ENCODE measurements at regions not wholly inside any gene's neighbourhood (a gene's known extent, or its start where the extent isn't known, plus 50 kb on each side); places are given as distances from the start of the nearest gene placed in this dataset.
"Not testable (repeated sequence)": the region's sequence is repeated elsewhere in the genome, so short reads cannot be mapped to it uniquely, and the experiment has no call there.

DNA sequence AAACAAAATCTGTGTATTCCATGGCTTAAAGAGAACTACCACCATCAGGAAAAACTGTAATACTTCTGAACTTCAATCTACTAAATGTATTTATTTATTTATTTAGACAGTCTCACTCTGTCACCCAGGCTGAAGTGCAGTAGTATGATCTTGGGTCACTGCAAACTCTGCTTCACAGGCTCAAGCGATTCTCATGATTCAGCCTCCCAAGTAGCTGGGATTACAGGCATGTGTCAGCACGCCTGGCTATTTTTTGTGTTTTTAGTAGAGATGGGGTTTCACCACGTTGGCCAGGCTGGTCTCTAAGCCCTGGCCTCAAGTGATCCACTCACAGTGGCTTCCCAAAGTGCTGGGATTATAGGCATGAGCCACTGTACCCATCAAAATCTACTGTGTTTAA, 202.3 kb upstream of the POU1F1 start:
- no peak for DNase-seq

DNA sequence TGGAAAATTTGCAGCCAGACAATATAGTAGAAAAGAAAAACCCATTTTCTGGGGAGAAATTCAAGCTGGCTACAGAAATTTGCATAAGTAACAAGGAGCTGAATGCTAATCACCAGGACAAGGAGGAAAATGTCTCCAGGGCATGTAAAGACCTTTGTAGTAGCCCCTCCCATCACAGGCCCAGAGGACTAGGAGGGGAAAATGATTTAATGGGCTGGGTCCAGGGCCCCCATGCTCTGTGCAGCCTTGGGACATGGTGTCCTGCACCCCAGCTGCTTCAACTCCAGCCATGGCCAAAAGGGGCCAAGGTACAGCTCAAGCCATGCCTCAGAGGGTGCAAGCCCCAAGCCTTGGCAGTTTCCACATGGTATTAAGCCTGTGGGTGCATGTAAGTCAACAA, 197.6 kb upstream of the POU1F1 start:
- DNase-seq: no peak

DNA sequence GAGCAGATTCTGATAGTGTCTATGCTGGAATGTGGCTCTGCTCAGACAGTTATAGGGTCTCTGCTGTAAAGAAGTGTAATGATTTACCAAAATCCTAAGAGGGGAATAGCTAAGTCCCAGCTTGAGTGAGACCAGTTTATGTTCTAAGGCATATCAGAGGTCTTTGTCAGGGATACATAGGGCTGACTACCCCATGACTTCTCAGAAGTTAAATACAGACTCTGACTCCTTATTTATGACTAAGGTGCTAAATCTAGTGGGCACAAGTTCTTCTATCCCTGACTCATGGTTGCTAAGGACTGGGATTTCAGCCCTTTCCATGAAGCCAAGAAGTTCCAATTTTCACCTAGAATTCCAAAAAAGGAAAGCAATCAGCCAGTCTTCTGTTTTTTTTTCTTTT, 192.6 kb upstream of the POU1F1 start:
- DNase-seq: no peak

DNA sequence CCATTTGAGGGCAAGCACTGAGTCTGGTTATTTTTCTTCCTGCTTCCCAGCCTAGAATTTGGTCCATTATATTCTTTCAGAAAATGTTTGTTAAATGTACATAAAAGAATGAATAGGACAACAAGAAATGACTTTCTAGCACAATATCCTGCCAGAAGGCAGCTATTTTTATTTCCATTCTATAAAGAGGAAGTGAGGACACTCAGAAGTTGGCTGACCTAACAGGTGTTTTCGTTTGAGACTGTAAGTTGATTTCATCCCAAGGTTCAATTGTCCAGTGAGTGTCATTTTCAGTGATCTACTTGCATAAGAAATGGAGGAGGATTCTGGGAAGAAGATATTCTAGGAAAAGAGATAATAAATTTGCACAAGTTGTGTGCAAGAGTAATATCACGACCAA, 191.9 kb upstream of the POU1F1 start:
- DNase-seq: no peak

DNA sequence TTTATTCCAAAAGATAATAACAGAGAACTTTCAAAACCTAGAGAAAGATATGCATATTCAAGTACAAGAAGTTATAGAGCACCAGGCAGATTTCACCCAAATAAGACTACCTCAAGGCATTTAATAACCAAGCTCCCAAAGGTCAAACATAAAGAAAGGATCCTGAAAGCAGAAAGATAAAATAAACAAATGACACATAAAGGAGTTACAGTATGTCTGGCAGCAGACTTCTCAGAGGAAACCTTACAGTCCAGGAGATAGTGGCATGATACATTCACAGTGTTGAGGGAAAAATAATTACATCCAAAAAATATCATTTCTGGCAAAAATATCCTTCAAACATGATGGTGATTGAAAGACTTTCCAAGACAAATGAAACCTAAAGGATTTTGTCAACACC, 185.8 kb upstream of the POU1F1 start:
- DNase-seq: no peak

DNA sequence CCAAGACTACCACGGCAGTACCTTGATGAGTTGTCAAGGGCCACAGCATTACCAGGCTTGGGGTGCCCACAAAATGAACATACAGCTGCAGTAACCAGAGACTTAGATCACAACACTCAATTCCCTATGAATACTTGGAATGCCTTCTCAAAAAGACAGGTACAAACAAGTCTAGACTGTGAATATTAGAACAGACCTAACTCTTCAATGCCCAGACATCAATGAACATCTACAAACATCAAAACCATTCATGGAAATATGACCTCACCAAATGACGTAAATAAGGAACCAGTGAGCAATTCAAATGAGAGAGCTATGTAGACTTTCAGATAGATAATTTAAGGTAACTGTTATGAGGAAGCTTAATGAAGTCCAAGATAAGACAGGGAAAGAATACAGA, 185.1 kb upstream of the POU1F1 start:
- DNase-seq: no peak

DNA sequence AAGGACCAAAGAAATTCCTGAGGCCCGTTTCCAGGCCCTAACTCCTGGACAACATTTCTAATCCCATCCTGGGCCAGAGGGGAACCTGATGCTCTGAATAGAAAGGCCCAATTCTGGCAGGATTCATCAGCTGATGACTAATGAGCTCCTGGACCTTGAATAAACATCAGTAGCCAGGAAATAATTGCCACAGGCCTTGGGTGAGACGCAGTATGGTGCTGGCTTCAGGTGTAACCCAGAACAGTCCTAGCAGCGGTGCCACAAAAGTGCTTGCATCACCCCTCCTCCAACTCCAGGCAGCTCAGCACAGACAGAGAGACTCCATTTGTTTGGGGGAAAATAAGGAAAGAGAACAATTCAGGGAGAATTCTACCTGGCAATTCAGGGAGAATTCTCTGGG, 184.7 kb upstream of the POU1F1 start:
- DNase-seq: no peak

DNA sequence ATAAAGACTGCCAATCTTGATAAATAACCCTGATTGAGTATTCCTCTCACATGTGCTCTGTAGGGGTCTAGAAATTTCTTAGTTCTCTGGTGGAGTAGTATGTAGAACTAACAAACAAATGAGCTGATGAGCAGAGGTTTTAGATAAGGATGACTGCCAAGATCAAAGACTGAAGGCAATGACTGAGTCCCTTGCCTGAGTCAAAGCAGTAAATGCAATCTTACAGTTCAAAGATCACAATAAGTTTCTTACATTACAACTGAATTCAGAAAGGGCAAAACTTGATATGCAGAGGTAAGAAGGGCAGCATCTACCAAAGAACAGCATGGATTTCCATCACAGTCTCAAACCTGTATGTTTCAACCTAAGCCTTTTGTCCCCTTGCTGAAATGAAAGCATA, 172.2 kb upstream of the POU1F1 start:
- DNase-seq: no peak

DNA sequence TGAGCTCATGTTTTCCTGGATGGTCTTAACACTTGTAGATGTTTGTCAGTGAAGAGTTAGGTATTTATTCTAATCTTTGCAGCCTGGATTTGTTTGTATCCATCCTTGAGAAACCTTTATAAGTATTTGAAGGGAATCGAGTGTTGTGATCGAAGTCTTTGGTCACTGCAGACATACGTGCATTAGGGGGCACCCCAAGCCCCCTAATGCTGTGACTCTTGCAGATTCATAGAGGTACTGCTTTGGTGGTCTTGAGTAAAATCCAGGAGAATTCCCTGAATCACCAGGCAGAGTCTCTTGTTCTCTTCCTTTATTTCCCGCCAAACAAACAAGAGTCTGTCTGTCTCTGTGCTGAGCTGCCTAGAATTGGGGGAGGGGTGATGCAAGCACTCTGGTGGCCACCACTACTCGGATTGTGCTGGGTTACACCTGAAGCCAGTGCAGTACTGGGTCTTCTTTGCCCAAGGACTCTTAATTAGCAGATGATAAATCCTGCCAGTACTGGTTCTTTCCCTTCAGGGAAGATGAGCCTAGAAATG, 170.5 kb upstream of the POU1F1 start:
- DNase-seq: no peak

DNA sequence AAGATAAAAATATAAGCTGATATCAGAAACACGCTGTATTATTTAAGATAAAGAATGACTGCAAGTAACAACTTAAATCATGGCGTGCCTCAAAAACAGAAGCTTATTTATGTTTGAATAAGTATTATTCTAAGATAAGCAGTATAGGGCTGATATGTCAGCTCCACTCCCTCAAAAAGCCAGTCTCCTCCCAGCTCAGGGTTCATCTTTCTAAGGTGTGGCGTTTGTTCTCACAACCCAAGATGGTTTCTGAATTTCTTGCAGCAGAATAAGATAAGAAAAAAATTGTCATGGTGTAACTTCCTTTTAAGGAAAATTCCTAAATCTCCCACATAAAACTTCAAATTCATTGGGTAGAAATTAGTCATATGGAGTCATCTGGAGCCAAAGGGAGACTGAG, 166.1 kb upstream of the POU1F1 start:
- no peak for DNase-seq

DNA sequence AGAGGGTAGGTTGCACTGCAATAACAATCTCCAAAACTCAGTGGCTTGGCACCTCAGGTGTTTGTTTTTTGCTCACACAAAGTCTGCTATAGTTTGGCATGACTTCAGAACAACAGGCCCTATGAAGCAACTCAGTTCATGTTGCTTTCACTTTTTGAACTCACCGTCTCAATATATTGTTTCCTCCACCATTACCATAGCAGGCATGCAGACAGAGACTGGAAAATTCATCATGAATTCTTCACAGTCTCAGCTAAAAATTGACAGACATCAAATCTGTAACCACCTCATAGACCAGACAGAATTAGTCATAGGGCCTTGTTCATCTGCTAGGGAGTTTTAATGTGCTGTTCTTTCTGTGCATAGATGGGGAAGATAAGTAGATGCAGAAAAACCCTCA, 161.4 kb upstream of the POU1F1 start:
- no peak for DNase-seq

DNA sequence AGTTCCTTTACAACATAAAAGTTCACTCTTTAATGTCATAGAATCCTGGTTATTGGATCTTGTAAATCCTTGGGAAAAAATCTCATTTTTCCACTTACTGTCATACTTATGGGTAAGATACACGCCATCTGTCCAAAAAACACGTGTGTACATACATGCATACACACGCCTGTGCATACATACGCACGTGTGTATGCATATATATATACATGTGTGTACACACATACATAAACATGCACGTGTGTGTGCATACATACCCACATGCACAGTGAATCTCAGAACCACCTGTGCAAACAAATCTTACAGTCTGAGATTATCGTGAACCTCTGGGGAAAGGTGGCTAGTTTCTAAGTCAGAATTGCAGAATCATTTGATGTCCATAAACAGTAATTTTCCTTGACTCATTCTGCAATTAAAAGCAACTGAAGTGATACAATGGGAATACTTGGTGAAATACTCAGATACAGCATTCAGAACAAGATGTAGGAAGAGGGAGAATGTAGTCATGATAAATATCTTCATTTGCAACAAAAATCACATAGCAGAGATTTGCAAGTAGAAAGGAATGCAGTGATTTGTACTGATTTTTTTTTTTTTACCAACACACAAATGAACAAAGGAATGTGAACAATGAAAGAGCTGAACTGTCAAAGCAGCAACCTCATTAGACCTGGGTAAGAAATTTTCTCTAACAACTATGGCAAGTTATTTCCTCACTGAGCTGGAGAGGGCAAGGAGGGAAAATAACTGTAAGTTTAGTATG, 160.6 kb upstream of the POU1F1 start:
- DNase-seq: no peak

DNA sequence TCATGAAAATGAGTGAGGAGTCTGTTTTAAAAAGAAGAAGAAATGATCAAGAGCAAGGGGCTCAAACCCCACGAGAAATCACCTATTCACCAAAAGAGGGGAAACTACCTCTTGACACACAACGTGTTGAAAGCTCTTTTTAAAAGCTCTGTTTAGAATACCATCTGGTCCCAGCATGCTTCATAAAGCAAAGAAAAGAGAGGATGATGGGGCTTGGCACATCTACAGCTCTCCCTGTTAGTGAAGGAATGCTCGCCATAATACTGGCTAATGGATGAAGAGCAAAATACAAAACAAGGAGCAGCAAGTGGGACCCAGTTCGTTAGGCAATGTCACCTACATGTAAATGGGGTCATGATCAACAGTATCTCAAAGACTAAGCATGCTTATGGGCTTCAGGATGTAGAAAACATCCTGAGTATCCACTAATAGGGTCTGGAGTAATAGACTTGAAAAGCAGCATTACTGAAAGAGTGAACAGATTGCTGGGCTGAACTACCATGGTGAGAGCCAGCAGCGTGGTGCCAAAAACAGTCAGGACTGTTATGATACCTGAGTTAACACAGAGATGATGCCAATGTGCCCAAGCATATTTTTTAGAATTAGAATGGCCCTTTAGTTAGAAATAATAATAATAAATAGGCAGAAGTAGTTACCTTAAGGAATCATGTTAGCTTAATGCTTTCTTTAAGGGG, 159.7 kb upstream of the POU1F1 start:
- no peak for DNase-seq

DNA sequence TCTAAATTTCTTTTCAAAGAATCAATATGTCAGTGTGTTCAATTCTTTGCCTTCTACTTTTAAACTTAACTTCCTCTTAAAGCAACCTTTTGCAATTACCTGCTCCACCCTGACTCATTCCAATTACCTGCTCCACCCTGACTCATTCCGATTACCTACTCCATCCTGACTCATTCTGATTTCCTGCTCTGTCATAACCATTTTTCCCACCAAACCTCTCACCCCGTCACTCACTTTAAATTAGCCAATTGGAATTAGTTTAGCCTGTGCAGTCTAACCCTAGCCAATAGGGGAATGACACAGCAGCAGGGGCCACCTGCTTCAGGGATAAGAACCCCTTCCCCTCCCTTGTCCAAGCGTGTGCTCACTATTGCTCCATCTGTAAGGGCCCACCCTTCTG, 157.1 kb upstream of the POU1F1 start:
- not testable (repeated sequence) for DNase-seq

DNA sequence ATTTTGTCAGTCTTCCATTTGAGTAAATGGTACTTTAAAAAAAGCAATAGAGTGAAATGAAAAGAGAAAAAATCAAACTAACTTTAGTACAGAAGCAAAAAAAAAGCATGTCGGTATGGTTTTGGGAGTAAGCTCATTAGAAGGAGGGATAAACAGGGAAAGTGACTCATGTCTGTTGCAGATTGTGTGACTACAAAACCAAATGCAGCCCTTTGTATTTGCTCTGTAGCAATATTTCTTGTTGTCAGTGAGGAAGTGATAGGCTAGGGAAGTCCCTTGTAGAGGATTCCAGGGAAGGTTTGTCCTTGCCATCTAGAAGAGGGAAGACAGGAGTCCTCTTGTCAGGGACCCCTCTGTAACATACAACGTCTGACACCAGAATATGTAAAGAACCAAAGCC, 150.5 kb upstream of the POU1F1 start:
- DNase-seq: no peak

DNA sequence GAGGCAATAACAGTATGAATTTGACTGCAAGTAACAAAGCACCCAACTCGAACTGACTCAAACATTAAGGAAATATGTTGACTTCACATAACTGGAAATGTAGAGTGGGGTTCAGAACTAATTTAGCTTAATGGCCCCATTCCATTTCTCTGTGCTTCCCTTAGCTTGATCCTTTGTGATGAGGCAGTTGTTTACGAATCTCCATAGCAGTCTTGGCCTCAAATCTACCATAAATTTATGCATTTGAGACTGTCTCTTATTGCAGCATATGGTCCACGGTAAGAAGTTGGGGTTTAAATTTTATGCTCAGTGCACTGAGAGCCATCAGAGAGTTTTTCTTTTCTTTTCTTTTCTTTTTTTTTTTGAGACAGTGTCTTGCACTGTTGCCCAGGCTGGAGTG, 148.7 kb upstream of the POU1F1 start:
- no peak for DNase-seq

DNA sequence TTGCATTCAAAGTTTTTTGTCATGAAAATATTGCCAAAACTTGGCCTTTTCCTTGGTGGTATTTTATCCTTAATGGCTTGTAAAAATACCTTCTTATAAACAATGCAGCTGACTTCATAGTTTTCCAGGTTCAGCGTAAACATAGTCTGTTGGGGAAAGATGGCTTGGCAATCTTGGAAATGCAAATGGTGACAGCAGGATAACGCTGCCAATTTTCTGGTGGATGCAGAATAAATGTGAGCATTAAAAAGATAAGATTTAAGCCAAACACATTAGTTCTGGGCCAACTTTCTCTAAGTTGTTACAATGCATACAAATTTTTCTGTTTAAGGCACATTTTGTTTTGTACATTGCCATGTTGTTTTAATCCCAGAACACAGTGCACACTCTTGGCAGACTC, 147.0 kb upstream of the POU1F1 start:
- no peak for DNase-seq

DNA sequence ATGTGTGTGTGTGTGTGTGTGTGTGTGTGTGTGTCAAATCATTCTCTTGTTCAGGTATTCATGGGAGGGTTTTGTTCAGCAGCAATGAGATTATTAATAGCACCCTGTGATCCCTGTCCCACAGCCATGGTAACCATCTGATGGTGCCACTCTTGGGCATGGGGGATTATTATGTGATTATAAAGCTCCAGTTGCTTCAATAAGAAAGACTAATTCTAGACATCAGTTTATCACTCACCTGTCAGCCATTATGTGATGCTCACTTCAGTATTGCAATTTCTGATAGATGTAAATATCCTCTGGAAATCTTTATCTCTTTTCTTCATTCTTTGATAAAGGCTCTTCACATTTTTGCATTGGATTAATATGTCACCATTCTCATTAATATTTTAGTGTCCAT, 145.9 kb upstream of the POU1F1 start:
- DNase-seq: no peak

DNA sequence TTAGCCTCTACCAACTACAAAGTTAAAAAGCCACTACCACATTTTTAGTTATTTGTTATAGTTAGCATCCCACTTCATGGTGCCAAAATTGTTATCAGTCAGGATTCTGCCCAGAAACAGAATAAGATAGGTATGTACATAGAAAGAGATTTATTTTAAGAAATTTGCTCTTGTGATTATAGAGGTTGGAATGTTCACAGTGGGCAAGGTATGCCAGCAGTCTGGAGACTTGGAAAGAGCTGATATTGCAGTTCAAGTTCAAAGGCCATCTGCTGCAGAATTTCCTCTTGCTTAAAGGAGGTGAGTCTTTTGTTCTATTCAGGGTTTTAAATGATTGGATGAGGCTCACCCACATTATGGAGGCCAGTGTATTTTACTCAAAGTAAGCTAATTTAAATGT, 143.8 kb upstream of the POU1F1 start:
- DNase-seq: no peak

DNA sequence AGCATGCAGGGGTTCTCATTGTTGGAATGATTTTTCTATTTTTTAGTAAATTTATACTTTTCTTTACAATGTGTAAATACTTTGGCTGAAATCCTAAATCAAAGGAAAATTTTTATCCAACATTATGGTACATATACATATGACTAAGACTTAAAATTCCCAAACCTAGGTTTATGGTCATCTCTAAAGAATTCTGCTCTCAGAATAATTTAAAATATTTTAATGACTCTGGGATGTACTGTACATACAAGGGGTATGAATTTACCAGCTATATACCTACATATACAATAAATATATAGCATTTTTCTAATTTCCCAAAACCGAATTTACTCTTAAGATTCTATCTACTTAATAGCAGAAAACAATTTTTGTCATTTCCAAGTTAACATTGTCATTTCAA, 137.9 kb upstream of the POU1F1 start:
- no peak for DNase-seq

DNA sequence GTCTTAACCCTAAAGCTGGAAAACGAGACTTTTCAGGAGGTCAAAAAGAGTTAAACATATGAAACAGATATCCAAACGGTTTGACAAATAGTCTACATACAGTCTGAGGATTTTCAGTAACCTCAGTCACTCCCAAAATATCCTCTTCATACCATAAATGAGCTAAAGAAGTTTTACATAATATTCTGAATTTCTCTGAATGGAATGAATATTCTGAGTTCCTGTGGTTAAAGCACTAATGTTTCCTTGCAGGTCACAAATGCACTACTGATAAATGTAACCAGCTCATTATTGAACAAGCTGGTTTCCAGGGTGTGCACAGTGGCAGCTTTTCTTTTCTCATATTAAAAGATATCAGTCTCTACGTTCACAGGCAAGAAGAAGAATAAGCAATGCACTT, 137.4 kb upstream of the POU1F1 start:
- no peak for DNase-seq

DNA sequence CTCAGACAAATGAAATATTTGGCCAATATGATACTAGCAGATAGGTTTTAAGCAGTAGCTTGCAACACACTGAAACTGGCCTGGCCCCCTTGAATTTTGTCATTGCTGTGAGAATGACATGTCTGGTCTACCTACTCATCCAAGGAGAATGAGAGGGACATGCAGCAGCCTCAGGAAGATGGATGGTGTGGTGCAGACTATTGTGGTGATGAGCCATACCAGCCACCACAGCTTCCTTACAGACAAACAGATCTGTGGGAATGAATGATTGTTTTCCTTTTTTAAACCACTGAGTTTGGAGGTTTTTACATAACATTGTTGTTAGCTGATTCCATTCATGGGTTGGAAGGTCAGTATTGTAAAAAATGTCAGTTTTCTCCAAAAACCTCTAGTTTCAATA, 133.7 kb upstream of the POU1F1 start:
- DNase-seq: no peak

DNA sequence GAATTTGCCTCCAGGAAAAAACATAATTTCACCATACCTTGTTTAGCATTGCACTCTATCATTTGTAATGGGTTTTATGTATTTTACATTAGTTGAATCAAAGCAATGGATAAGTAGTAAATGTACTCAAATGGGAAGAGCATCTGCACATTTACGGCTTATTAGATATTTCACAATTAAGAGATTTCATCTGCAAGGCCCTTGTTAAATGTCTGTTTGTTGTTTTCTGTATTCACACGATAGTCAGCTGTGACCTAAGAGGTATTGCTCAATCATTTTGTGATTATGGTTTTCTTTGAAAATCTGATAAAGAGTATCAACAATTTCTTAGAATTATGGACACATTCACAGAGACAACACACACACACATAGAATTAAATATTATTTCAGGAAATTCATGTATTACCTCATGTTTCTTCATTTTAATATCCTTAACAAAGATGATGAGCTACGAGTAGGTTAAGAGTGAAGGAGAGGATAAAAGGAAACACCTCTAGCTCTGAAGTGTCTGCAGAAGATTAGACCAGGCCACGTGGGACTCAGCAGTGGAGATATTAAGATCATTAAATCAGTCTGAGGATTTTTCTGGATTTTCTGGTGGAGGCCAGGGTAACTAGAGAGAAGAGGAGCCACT, 121.9 kb upstream of the POU1F1 start:
- DNase-seq: no peak

DNA sequence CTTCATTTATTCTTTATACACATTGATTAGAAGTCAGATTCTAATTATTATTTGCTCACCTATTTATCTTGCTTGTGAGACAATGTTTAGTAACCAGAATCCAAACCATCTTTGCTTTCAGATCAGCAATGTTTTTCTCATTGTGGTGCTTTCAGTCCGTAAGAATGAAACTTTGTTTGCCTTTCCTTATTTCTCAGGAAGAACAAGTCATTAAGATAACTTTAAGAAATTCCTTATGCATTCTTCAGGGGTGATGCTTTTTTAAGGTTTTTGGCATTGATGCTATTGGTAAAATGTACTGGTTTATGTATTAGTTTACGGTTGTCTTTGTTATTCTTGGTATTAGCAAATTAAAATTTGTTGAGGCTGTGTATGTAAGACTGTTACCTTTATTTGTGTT, 120.8 kb upstream of the POU1F1 start:
- DNase-seq: no peak
